ENCODE measurements at regions not wholly inside any gene's neighbourhood (a gene's known extent, or its start where the extent isn't known, plus 50 kb on each side); places are given as distances from the start of the nearest gene placed in this dataset.

GRCh38 chr2:66828876-66829275, 394.0 kb downstream of the MEIS1 start:
- TF ChIP-seq GATA3 (IDR thresholded peaks at IDR 0.05; ENCODE audit: low read depth, low read length) (no peak), GATA2 (IDR thresholded peaks at IDR 0.05; ENCODE audit: low read depth, low read length) (no peak)

Data from SH-SY5Y (cell line).